NCI-H2196 (cell line): ENCODE measurements at regions not wholly inside any gene's neighbourhood (a gene's known extent, or its start where the extent isn't known, plus 50 kb on each side); places are given as distances from the start of the nearest gene placed in this dataset.
"Not testable (repeated sequence)": the region's sequence is repeated elsewhere in the genome, so short reads cannot be mapped to it uniquely, and the experiment has no call there.

ENCODE experiments used
- DNase-seq: peaks from one replicate; lab custom pipeline; 2025; ENCODE audit not compliant: unreplicated experiment; lab: John Stamatoyannopoulos, UW

GRCh38 chr3:182650568-182651128, 142.7 kb upstream of the ATP11B start:
- no peak for DNase-seq

GRCh38 chr3:182651461-182651860, 141.8 kb upstream of the ATP11B start:
- no peak for DNase-seq

- not testable (repeated sequence) for DNase-seq
Observed at GRCh38 chr3:182653065-182653464, 140.2 kb upstream of the ATP11B start.

GRCh38 chr3:182668541-182668940, 124.8 kb upstream of the ATP11B start:
- no peak for DNase-seq

- no peak for DNase-seq
Observed at GRCh38 chr3:182668974-182669373, 124.3 kb upstream of the ATP11B start.

GRCh38 chr3:182671541-182671940, 121.8 kb upstream of the ATP11B start:
- DNase-seq = no peak

GRCh38 chr3:182671942-182672341, 121.4 kb upstream of the ATP11B start:
- DNase-seq = peak; percentile 16

- DNase-seq = no peak
Observed at GRCh38 chr3:182673336-182673735, 120.0 kb upstream of the ATP11B start.

- peak; percentile 43 for DNase-seq
Observed at GRCh38 chr3:182682263-182683241, 110.8 kb upstream of the ATP11B start.

GRCh38 chr3:182683453-182683852, 109.9 kb upstream of the ATP11B start:
- DNase-seq = peak; percentile 88

GRCh38 chr3:182683858-182684257, 109.4 kb upstream of the ATP11B start:
- peak; percentile 51 for DNase-seq

GRCh38 chr3:182686033-182686886, 107.0 kb upstream of the ATP11B start:
- DNase-seq = no peak

- DNase-seq = no peak
Observed at GRCh38 chr3:182690172-182690571, 103.1 kb upstream of the ATP11B start.

- DNase-seq = no peak
Observed at GRCh38 chr3:182692021-182692420, 101.3 kb upstream of the ATP11B start.

- DNase-seq = no peak
Observed at GRCh38 chr3:182692695-182693094, 100.6 kb upstream of the ATP11B start.

- DNase-seq = no peak
Observed at GRCh38 chr3:182693723-182694122, 99.6 kb upstream of the ATP11B start.

- DNase-seq = no peak
Observed at GRCh38 chr3:182696916-182697315, 96.4 kb upstream of the ATP11B start.

GRCh38 chr3:182697345-182697919, 95.9 kb upstream of the ATP11B start:
- peak; percentile 55 for DNase-seq

- DNase-seq = no peak
Observed at GRCh38 chr3:182698078-182698477, 95.2 kb upstream of the ATP11B start.

- DNase-seq = no peak
Observed at GRCh38 chr3:182699550-182700170, 93.6 kb upstream of the ATP11B start.

GRCh38 chr3:182702216-182702615, 91.1 kb upstream of the ATP11B start:
- DNase-seq = no peak
